ENCODE measurements at regions not wholly inside any gene's neighbourhood (a gene's known extent, or its start where the extent isn't known, plus 50 kb on each side); places are given as distances from the start of the nearest gene placed in this dataset.

DNA sequence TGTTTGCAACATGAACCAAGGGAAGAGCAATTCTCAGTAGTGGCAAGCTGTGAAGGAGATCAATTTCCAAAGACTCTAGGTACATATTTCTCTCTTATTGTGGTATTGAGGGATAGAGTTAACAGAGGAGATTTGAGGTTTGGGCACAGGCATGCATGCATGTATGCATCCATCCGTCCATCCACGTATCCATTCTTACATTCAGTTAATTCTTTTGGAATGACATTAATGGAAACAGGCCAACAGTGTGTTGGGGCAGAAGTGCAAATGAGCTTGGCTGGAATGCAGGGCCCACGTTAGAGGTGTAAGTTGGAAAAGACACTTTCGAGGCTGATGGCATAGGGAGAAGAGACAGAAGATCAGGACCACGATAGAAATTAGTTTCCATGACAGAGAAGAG lies 216.9 kb upstream of the PELI2 start:
- no peak overlapping the region for H4K91ac ChIP-seq (ENCODE audit: low read depth, low read length)
- H3K27me3 ChIP-seq (ENCODE audit: insufficient read depth, low read length), result no peaks in the 10 kb centered on the region
- no peak overlapping the region for H2BK120ac ChIP-seq (ENCODE audit: insufficient read depth, low read length, poor library complexity)
- no peak for DNase-seq
- H4K8ac ChIP-seq (ENCODE audit: low read depth, low read length), result no peak overlapping the region
- H2AFZ ChIP-seq (ENCODE audit: insufficient read depth, low read length, poor library complexity), result no peak overlapping the region
- H3K27ac ChIP-seq (ENCODE audit: low read depth, low read length), result no peak overlapping the region
- H3K4me3 ChIP-seq (ENCODE audit: low read depth, low read length), result no peak overlapping the region
- WGBS (ENCODE audit: extremely low coverage, insufficient coverage, insufficient read length), result no CpG with 5 or more reads among the region's 5 CpGs
- H3K23ac ChIP-seq (ENCODE audit: low read length), result no peak overlapping the region
- no peak overlapping the region for H4K12ac ChIP-seq (ENCODE audit: low read depth, low read length)
- no peak overlapping the region for H3K9ac ChIP-seq (ENCODE audit: low read length)
- H3K9me3 ChIP-seq (ENCODE audit: insufficient read depth, low read depth, low read length), result peaks cover 2% of the 10 kb centered on the region
- H3K14ac ChIP-seq (ENCODE audit: low read length), result no peak overlapping the region
- H3K79me1 ChIP-seq (ENCODE audit: low read length), result no peaks in the 10 kb centered on the region
- no peaks in the 10 kb centered on the region for H3K4me1 ChIP-seq (ENCODE audit: control insufficient read depth in 1 of 2, insufficient read depth in 2 of 2, low read length in 2 of 2)
- no peaks in the 10 kb centered on the region for H3K79me2 ChIP-seq (ENCODE audit: control insufficient read depth, insufficient read depth, low read length, poor library complexity)
- no peak overlapping the region for H2BK5ac ChIP-seq (ENCODE audit: low read depth, low read length, poor library complexity)
- H3K4ac ChIP-seq (ENCODE audit: low read depth, low read length), result no peak overlapping the region
- no peak overlapping the region for H3K4me2 ChIP-seq (ENCODE audit: low read length)
- H3K18ac ChIP-seq (ENCODE audit: low read length), result no peak overlapping the region
- H2BK12ac ChIP-seq (ENCODE audit: low read length), result no peak overlapping the region
- no peaks in the 10 kb centered on the region for H3K36me3 ChIP-seq (ENCODE audit: control insufficient read depth in 1 of 2, insufficient read depth in 2 of 2, low read length in 2 of 2)
- no peak overlapping the region for H2AK5ac ChIP-seq (ENCODE audit: low read length)

DNA sequence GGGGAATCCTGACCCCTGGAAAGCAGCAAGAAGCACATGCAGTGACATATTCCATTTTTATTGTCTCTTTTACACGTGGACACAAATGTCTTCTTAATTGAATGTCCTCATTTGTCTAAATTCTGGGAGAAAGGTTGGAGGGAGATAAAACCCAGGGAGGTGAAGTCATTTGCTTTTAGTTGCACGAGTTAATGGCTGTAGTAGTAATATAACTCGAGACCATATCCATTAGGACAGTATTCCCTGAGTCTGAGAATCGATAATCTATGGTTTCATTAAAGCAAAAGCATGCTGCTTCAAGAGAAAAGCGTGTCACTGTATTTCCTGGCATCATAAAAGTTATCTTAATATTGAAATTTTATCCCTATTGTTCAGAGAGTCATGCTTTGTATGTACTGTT lies 216.0 kb upstream of the PELI2 start:
- no peak overlapping the region for H2BK5ac ChIP-seq (ENCODE audit: low read depth, low read length, poor library complexity)
- no peaks in the 10 kb centered on the region for H3K4me1 ChIP-seq (ENCODE audit: control insufficient read depth in 1 of 2, insufficient read depth in 2 of 2, low read length in 2 of 2)
- no peak overlapping the region for H2BK120ac ChIP-seq (ENCODE audit: insufficient read depth, low read length, poor library complexity)
- H3K27ac ChIP-seq (ENCODE audit: low read depth, low read length), result no peak overlapping the region
- no peaks in the 10 kb centered on the region for H3K79me1 ChIP-seq (ENCODE audit: low read length)
- DNase-seq, result no peak
- no peak overlapping the region for H3K9ac ChIP-seq (ENCODE audit: low read length)
- H3K14ac ChIP-seq (ENCODE audit: low read length), result no peak overlapping the region
- H3K4ac ChIP-seq (ENCODE audit: low read depth, low read length), result no peak overlapping the region
- WGBS (ENCODE audit: extremely low coverage, insufficient coverage, insufficient read length), result no CpG with 5 or more reads among the region's 5 CpGs
- no peaks in the 10 kb centered on the region for H3K27me3 ChIP-seq (ENCODE audit: insufficient read depth, low read length)
- no peaks in the 10 kb centered on the region for H3K79me2 ChIP-seq (ENCODE audit: control insufficient read depth, insufficient read depth, low read length, poor library complexity)
- no peak overlapping the region for H3K4me3 ChIP-seq (ENCODE audit: low read depth, low read length)
- no peaks in the 10 kb centered on the region for H3K9me3 ChIP-seq (ENCODE audit: insufficient read depth, low read depth, low read length)
- H3K36me3 ChIP-seq (ENCODE audit: control insufficient read depth in 1 of 2, insufficient read depth in 2 of 2, low read length in 2 of 2), result no peaks in the 10 kb centered on the region
- no peak overlapping the region for H3K18ac ChIP-seq (ENCODE audit: low read length)
- H2BK12ac ChIP-seq (ENCODE audit: low read length), result no peak overlapping the region
- H4K91ac ChIP-seq (ENCODE audit: low read depth, low read length), result no peak overlapping the region
- H4K8ac ChIP-seq (ENCODE audit: low read depth, low read length), result no peak overlapping the region
- H2AFZ ChIP-seq (ENCODE audit: insufficient read depth, low read length, poor library complexity), result no peak overlapping the region
- H3K23ac ChIP-seq (ENCODE audit: low read length), result no peak overlapping the region
- H3K4me2 ChIP-seq (ENCODE audit: low read length), result no peak overlapping the region
- no peak overlapping the region for H2AK5ac ChIP-seq (ENCODE audit: low read length)
- H4K12ac ChIP-seq (ENCODE audit: low read depth, low read length), result no peak overlapping the region

DNA sequence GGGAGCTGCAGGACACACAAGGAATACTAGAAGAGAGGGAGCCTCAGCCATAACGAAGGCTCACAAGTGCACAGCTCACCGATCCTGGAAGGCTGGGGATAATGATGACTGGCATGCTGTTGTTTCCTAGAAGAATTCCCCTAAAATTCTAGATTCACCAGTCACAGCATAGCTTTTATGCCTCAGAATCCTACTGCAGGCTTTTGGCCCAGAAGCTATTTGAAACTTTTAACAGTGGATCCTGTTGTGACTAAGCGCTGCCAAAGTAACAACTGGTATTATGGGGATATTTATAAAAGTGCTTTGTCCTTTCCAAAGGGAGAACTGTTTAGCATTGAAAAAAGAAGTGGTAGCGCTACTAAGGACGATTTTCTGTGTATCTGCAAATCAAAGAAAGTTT lies 214.1 kb upstream of the PELI2 start:
- no peak overlapping the region for H2BK120ac ChIP-seq (ENCODE audit: insufficient read depth, low read length, poor library complexity)
- no CpG with 5 or more reads among the region's 5 CpGs for WGBS (ENCODE audit: extremely low coverage, insufficient coverage, insufficient read length)
- no peak for DNase-seq

DNA sequence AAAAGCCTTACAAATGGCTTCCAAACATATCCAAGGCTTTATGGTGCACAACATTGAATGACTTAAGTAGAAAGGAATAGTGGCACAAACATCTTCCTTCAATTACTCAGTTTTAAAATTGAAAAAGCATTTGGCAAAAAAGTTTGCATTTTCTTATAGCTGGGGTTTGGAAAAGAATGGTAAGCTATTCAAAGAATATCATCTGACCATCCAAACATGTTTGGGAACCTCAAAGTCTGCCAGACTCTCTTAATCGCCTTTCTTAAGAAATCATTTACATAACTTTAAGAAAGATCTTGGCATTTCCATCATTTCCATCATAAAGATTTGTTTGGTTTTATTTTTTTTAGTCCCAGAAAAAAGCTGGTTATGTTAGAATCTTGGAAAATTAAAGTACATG lies 210.1 kb upstream of the PELI2 start:
- H3K27me3 ChIP-seq (ENCODE audit: insufficient read depth, low read length), result no peaks in the 10 kb centered on the region
- H3K36me3 ChIP-seq (ENCODE audit: control insufficient read depth in 1 of 2, insufficient read depth in 2 of 2, low read length in 2 of 2), result no peaks in the 10 kb centered on the region
- H4K12ac ChIP-seq (ENCODE audit: low read depth, low read length), result no peak overlapping the region
- H2BK12ac ChIP-seq (ENCODE audit: low read length), result no peak overlapping the region
- H3K9ac ChIP-seq (ENCODE audit: low read length), result no peak overlapping the region
- H2AFZ ChIP-seq (ENCODE audit: insufficient read depth, low read length, poor library complexity), result no peak overlapping the region
- no peaks in the 10 kb centered on the region for H3K79me2 ChIP-seq (ENCODE audit: control insufficient read depth, insufficient read depth, low read length, poor library complexity)
- no peak for DNase-seq
- H2BK120ac ChIP-seq (ENCODE audit: insufficient read depth, low read length, poor library complexity), result no peak overlapping the region
- no peaks in the 10 kb centered on the region for H3K4me1 ChIP-seq (ENCODE audit: control insufficient read depth in 1 of 2, insufficient read depth in 2 of 2, low read length in 2 of 2)
- WGBS (ENCODE audit: extremely low coverage, insufficient coverage, insufficient read length), result no CpG with 5 or more reads among the region's 1 CpG
- H3K4me2 ChIP-seq (ENCODE audit: low read length), result no peak overlapping the region
- H3K79me1 ChIP-seq (ENCODE audit: low read length), result no peaks in the 10 kb centered on the region
- H3K27ac ChIP-seq (ENCODE audit: low read depth, low read length), result no peak overlapping the region
- no peak overlapping the region for H2BK5ac ChIP-seq (ENCODE audit: low read depth, low read length, poor library complexity)
- H4K8ac ChIP-seq (ENCODE audit: low read depth, low read length), result no peak overlapping the region
- no peak overlapping the region for H3K14ac ChIP-seq (ENCODE audit: low read length)
- no peak overlapping the region for H3K18ac ChIP-seq (ENCODE audit: low read length)
- H3K4ac ChIP-seq (ENCODE audit: low read depth, low read length), result no peak overlapping the region
- no peak overlapping the region for H3K4me3 ChIP-seq (ENCODE audit: low read depth, low read length)
- H2AK5ac ChIP-seq (ENCODE audit: low read length), result no peak overlapping the region
- no peaks in the 10 kb centered on the region for H3K9me3 ChIP-seq (ENCODE audit: insufficient read depth, low read depth, low read length)
- H3K23ac ChIP-seq (ENCODE audit: low read length), result no peak overlapping the region
- H4K91ac ChIP-seq (ENCODE audit: low read depth, low read length), result no peak overlapping the region

More for the DNA sequence above, 214.1 kb upstream of the PELI2 start:
- no peaks in the 10 kb centered on the region for H3K79me1 ChIP-seq (ENCODE audit: low read length)
- H3K4me3 ChIP-seq (ENCODE audit: low read depth, low read length), result no peak overlapping the region
- no peak overlapping the region for H4K12ac ChIP-seq (ENCODE audit: low read depth, low read length)
- no peaks in the 10 kb centered on the region for H3K27me3 ChIP-seq (ENCODE audit: insufficient read depth, low read length)
- H2AK5ac ChIP-seq (ENCODE audit: low read length), result no peak overlapping the region
- no peak overlapping the region for H2AFZ ChIP-seq (ENCODE audit: insufficient read depth, low read length, poor library complexity)
- no peaks in the 10 kb centered on the region for H3K4me1 ChIP-seq (ENCODE audit: control insufficient read depth in 1 of 2, insufficient read depth in 2 of 2, low read length in 2 of 2)
- no peaks in the 10 kb centered on the region for H3K79me2 ChIP-seq (ENCODE audit: control insufficient read depth, insufficient read depth, low read length, poor library complexity)
- no peak overlapping the region for H2BK5ac ChIP-seq (ENCODE audit: low read depth, low read length, poor library complexity)
- H3K23ac ChIP-seq (ENCODE audit: low read length), result no peak overlapping the region
- H3K9ac ChIP-seq (ENCODE audit: low read length), result no peak overlapping the region
- no peak overlapping the region for H4K91ac ChIP-seq (ENCODE audit: low read depth, low read length)
- no peak overlapping the region for H3K4me2 ChIP-seq (ENCODE audit: low read length)
- no peak overlapping the region for H3K14ac ChIP-seq (ENCODE audit: low read length)
- H3K27ac ChIP-seq (ENCODE audit: low read depth, low read length), result no peak overlapping the region
- H3K36me3 ChIP-seq (ENCODE audit: control insufficient read depth in 1 of 2, insufficient read depth in 2 of 2, low read length in 2 of 2), result no peaks in the 10 kb centered on the region
- no peak overlapping the region for H4K8ac ChIP-seq (ENCODE audit: low read depth, low read length)
- H2BK12ac ChIP-seq (ENCODE audit: low read length), result no peak overlapping the region
- H3K18ac ChIP-seq (ENCODE audit: low read length), result no peak overlapping the region
- no peaks in the 10 kb centered on the region for H3K9me3 ChIP-seq (ENCODE audit: insufficient read depth, low read depth, low read length)
- H3K4ac ChIP-seq (ENCODE audit: low read depth, low read length), result no peak overlapping the region

Data from trophoblast cell (in vitro differentiated cells and primary cell).